GM12878 (cell line): ENCODE measurements at regions not wholly inside any gene's neighbourhood (a gene's known extent, or its start where the extent isn't known, plus 50 kb on each side); places are given as distances from the start of the nearest gene placed in this dataset.

Experiments
- FOXK2 ChIP-seq: fragments of 450-650 bp; IDR thresholded peaks from 2 replicates; pipeline ENCODE4 v1.6.1; 2017; ENCODE audit warnings: mild to moderate bottlenecking, moderate library complexity
- NRF1 ChIP-seq: conservative IDR thresholded peaks from 2 replicates; pipeline ENCODE4 v1.6.1; 2011; ENCODE audit warnings: mild to moderate bottlenecking, low read depth, low read length, improper control_type of control experiment
- YY1 ChIP-seq: IDR thresholded peaks from 2 replicates; pipeline ENCODE4 v1.6.1; 2011; ENCODE audit warnings: low read depth, mild to moderate bottlenecking, low read length

- TF ChIP-seq NRF1, result no peak
- TF ChIP-seq YY1, result no peak
- TF ChIP-seq FOXK2, result no peak
Measured at GRCh38 chr1:4219826-4220225, 319.8 kb upstream of the C1orf174 start.
